ENCODE measurements at regions not wholly inside any gene's neighbourhood (a gene's known extent, or its start where the extent isn't known, plus 50 kb on each side); places are given as distances from the start of the nearest gene placed in this dataset.
"Not testable (repeated sequence)": the region's sequence is repeated elsewhere in the genome, so short reads cannot be mapped to it uniquely, and the experiment has no call there.

GRCh38 chr6:132021552-132022375 lies 70.6 kb upstream of the CCN2 start:
- no peaks in the 10 kb centered on the region for H3K9me3 ChIP-seq
- TF ChIP-seq CTCF (IDR thresholded peaks at IDR 0.05) (no peak), POLR2A (IDR thresholded peaks at IDR 0.05) (no peak)
- H3K27me3 ChIP-seq = no peaks in the 10 kb centered on the region
- no peak overlapping the region for H3K27ac ChIP-seq
- 87 to 96% methylated on average over 4 of the region's 4 CpGs for WGBS, 2 donors
- no peak for DNase-seq
- H3K4me3 ChIP-seq (replicated peaks in 1 of 3) = no peak overlapping the region
- intact Hi-C loops (cut with DNase I) = no loop called here
- H3K36me3 ChIP-seq = no peaks in the 10 kb centered on the region
- no peaks in the 10 kb centered on the region for H3K4me1 ChIP-seq

- WGBS, 2 donors = 96 to 98% methylated on average over 4 of the region's 4 CpGs
Measured at GRCh38 chr6:132020918-132021317, 69.7 kb upstream of the CCN2 start.

GRCh38 chr6:132020138-132020581 lies 69.0 kb upstream of the CCN2 start:
- no peaks in the 10 kb centered on the region for H3K27me3 ChIP-seq
- 58 to 66% methylated on average over 6 of the region's 6 CpGs for WGBS, 2 donors
- H3K36me3 ChIP-seq = no peaks in the 10 kb centered on the region
- H3K4me3 ChIP-seq (replicated peaks in 1 of 3) = no peak overlapping the region
- no peak overlapping the region for H3K27ac ChIP-seq
- no peaks in the 10 kb centered on the region for H3K9me3 ChIP-seq
- DNase-seq = peak in 1 of 2 donors; percentile 6
- H3K4me1 ChIP-seq = no peaks in the 10 kb centered on the region
- intact Hi-C loops (cut with DNase I) = no loop called here
- TF ChIP-seq POLR2A (IDR thresholded peaks at IDR 0.05) = no peak
- no peak for TF ChIP-seq CTCF (IDR thresholded peaks at IDR 0.05)

More at GRCh38 chr6:132020918-132021317, 69.7 kb upstream of the CCN2 start:
- H3K4me1 ChIP-seq; H3K27me3 ChIP-seq; H3K4me3 ChIP-seq (replicated peaks in 1 of 3); DNase-seq; intact Hi-C loops (cut with DNase I); H3K9me3 ChIP-seq; H3K36me3 ChIP-seq; H3K27ac ChIP-seq: not testable (repeated sequence)

- H3K4me1 ChIP-seq = no peaks in the 10 kb centered on the region
- H3K27ac ChIP-seq = no peak overlapping the region
- TF ChIP-seq CTCF (IDR thresholded peaks at IDR 0.05) = no peak
- no peak for TF ChIP-seq POLR2A (IDR thresholded peaks at IDR 0.05)
- no peak overlapping the region for H3K4me3 ChIP-seq (replicated peaks in 1 of 3)
- H3K36me3 ChIP-seq = no peaks in the 10 kb centered on the region
- 81 to 86% methylated on average over 1 of the region's 1 CpG for WGBS, 2 donors
- no peak for DNase-seq
- H3K27me3 ChIP-seq = no peaks in the 10 kb centered on the region
- intact Hi-C loops (cut with DNase I) = no loop called here
- no peaks in the 10 kb centered on the region for H3K9me3 ChIP-seq
Measured at GRCh38 chr6:132019586-132019985, 68.4 kb upstream of the CCN2 start.

GRCh38 chr6:132017942-132018341 lies 66.8 kb upstream of the CCN2 start:
- TF ChIP-seq POLR2A (IDR thresholded peaks at IDR 0.05) (no peak), CTCF (IDR thresholded peaks at IDR 0.05) (no peak)
- Histone ChIP-seq H3K4me1 (no peaks in the 10 kb centered on the region), H3K9me3 (no peaks in the 10 kb centered on the region), H3K27me3 (no peaks in the 10 kb centered on the region), H3K36me3 (no peaks in the 10 kb centered on the region), H3K4me3 (replicated peaks in 1 of 3) (no peak overlapping the region), H3K27ac (no peak overlapping the region)
- intact Hi-C loops (cut with DNase I) = no loop called here
- DNase-seq = no peak
- WGBS, 2 donors = 83 to 86% methylated on average over 3 of the region's 3 CpGs

Measured in thyroid gland (tissue), 4 donors.